Activated CD8-positive, alpha-beta memory T cell treated with anti-CD3 and anti-CD28 coated beads, Interleukin-2, amount 10 ng/mL, durations not matched to agents 7 days and 5 days (primary cell): ENCODE measurements at regions not wholly inside any gene's neighbourhood (a gene's known extent, or its start where the extent isn't known, plus 50 kb on each side); places are given as distances from the start of the nearest gene placed in this dataset.
A peak's percentile ranks its signal among the peaks of the same experiment; 100 is the strongest.

Experiments
- ATAC-seq: fragments of 150-1000 bp; cut with Tn5 transposase; one replicate; pipeline ENCODE4 v1.10.0; 2021; ENCODE audit warnings: moderate library complexity
- CTCF ChIA-PET: fragments of 350-600 bp; sonication (Branson Sonifier 250); formaldehyde crosslinking; loops from one replicate; lab custom pipeline; 2021; ENCODE audit warnings: antibody characterized with exemption; lab: Charles Lee
- DNase-seq: peaks from one replicate; pipeline ENCODE4 v3.0.0-alpha.2; 2020
- H3K27ac Mint-ChIP-seq: one replicate; pipeline ENCODE4 v1.8.0; 2021; ENCODE audit warnings: mild to moderate bottlenecking, mixed read lengths
- H3K27me3 Mint-ChIP-seq: one replicate; pipeline ENCODE4 v1.8.0; 2021; ENCODE audit warnings: mixed read lengths
- H3K36me3 Mint-ChIP-seq: one replicate; pipeline ENCODE4 v1.8.0; 2021; ENCODE audit warnings: mild to moderate bottlenecking, mixed read lengths
- H3K4me1 Mint-ChIP-seq: one replicate; pipeline ENCODE4 v1.8.0; 2021; ENCODE audit warnings: mixed read lengths
- H3K4me3 Mint-ChIP-seq: one replicate; pipeline ENCODE4 v1.8.0; 2021; ENCODE audit warnings: mild to moderate bottlenecking, moderate library complexity, mixed read lengths
- H3K9me3 Mint-ChIP-seq: one replicate; pipeline ENCODE4 v1.8.0; 2022; ENCODE audit warnings: low read depth, mixed read lengths

- DNase-seq, result peak; percentile 26
- CTCF ChIA-PET, result no interaction called here
- peaks cover 4% of the 10 kb centered on the region for H3K4me1 Mint-ChIP-seq
Observed at GRCh38 chr14:99116741-99117295, 155.2 kb downstream of the BCL11B start.

DNA sequence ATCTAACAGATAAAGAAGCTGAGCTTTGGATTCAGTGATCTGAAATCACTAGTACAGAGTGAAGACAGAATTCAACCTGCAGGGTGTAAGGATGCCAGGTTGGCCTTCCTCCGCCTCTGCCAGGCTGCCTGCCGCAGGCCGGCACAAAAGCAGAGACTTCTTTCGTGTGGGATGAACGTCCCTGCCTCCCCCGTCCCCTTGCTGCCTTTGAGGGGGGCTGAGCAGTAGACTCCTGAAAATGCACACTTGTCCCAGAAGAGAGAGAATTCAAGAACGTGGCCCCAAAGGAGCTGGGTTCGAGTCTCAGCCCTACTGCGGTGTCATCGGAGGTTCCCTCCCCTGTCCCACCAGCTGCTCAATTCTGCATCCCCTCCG lies 154.3 kb downstream of the BCL11B start:
- Mint-ChIP-seq H3K4me3 (no peak overlapping the region), H3K4me1 (peaks cover 4% of the 10 kb centered on the region), H3K27me3 (peaks cover 19% of the 10 kb centered on the region), H3K36me3 (no peaks in the 10 kb centered on the region), H3K9me3 (no peaks in the 10 kb centered on the region), H3K27ac (no peak overlapping the region)
- ATAC-seq (no peak), DNase-seq (peak; percentile 21)
- CTCF ChIA-PET, result no interaction called here

More at GRCh38 chr14:99116741-99117295, 155.2 kb downstream of the BCL11B start:
- Mint-ChIP-seq H3K36me3 (no peaks in the 10 kb centered on the region), H3K4me3 (no peak overlapping the region), H3K27me3 (peaks cover 19% of the 10 kb centered on the region), H3K9me3 (no peaks in the 10 kb centered on the region), H3K27ac (no peak overlapping the region)
- ATAC-seq, result no peak

DNA sequence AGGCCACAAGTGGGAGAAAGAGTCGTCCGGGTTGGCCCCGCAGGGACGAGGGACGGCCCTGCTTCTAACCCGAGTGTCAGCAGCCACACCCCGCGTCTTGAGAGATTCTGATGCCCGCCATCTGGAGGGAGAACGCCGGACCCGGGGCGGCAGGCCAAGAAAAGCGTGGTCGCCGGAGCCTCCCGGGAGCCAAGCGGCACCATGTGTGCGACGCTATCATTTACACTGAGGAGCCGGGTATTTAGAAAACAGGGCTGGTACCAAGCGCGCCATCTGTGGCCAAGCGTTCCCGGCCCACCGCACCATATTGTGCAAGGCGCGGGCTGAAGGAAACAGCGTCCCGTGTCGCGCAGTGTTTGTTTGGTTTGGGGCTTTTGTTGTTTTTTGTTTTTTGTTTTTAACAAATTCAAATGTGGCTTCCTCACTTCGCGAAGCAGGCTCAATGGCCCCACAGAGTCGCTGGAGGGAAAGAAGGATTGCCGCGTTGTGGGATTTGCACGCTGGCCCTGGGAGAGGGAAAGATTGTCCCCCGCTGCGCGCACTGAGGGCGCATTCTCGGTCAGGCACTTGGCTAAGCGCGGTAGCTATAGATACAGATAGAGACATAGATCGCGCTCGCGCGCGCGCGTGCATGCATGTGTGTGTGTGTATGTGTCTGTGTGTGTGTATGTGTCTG lies 153.8 kb downstream of the BCL11B start:
- Mint-ChIP-seq H3K36me3 (no peaks in the 10 kb centered on the region), H3K4me3 (no peak overlapping the region), H3K4me1 (peaks cover 4% of the 10 kb centered on the region), H3K27ac (no peak overlapping the region), H3K9me3 (no peaks in the 10 kb centered on the region), H3K27me3 (peaks cover 19% of the 10 kb centered on the region)
- ATAC-seq, result no peak
- DNase-seq, result peak; percentile 25
- CTCF ChIA-PET, result no interaction called here

DNA sequence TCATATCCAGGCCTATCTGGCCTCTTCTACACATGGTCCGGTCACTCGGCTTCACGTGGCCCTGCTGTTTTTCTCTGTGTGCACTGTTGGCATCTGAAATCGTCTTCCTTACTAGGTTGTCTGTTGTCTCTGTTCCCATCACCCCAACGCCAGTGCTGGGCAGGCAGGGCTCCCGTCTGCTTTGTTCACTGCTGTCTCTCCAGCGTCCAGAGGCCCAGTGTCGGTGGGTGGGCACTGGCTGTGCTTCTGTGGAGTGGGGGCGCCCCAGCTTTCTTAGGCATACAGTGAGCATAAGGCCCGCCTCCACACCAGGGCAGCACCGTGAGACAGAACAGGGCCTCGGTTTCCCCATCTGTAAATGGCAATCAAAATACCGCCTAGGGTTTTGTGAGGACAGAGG lies 153.1 kb downstream of the BCL11B start:
- no peak overlapping the region for H3K4me3 Mint-ChIP-seq

More for the DNA sequence above, 153.1 kb downstream of the BCL11B start:
- peaks cover 4% of the 10 kb centered on the region for H3K4me1 Mint-ChIP-seq
- H3K9me3 Mint-ChIP-seq, result no peaks in the 10 kb centered on the region
- DNase-seq (no peak), ATAC-seq (no peak)
- no peaks in the 10 kb centered on the region for H3K36me3 Mint-ChIP-seq
- CTCF ChIA-PET, result no interaction called here
- no peak overlapping the region for H3K27ac Mint-ChIP-seq
- peaks cover 19% of the 10 kb centered on the region for H3K27me3 Mint-ChIP-seq
